ENCODE measurements at regions not wholly inside any gene's neighbourhood (a gene's known extent, or its start where the extent isn't known, plus 50 kb on each side); places are given as distances from the start of the nearest gene placed in this dataset.

DNA sequence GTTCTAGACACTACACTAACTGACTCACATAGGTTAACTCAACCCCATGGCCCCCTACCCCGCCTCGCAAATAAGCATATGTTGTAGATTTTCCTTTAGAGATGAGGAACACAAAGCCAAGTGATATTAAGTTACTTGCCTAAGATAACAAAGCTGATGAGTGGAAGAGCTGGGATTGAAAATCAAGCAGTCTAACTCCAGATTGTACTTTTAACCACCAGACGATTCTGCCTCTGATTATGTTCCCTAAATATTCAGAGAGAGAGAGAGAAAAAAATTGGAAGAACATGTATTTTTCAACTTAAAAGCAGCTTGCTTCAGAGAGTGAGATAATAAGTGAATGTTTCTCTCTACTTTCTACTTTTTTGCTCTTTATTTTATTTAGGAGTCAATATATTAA lies 66.9 kb upstream of the THBS1 start:
- no CpG with 5 or more reads among the region's 3 CpGs for WGBS (ENCODE audit: insufficient coverage)
- no peak overlapping the region for H3K4me3 ChIP-seq (replicated peaks in 1 of 3; ENCODE audit: low read depth in 2 of 3, low read length in 3 of 3)
- H3K27me3 Mint-ChIP-seq (ENCODE audit: low read depth in 3 of 3), result peaks cover 3 to 6% (median 3%) of the 10 kb centered on the region in 3 donors

DNA sequence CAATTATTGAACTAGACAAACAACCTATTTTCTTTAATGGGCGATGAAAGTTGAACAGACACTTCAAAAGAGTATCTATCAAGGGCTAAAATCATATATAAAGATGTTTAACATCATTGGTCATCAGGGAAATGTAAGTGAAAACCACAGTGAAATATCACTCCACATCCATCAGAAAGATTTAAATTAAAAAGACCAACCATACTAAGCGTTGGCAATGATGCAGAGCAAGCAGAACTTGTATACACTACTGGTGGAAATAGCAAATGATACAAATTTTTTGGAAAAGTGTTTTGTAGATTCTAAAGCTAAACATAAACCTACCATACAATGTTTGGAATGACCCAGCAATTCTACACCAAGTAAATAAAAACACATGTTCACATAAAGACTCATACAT lies 65.9 kb upstream of the THBS1 start:
- Histone ChIP-seq H4K20me1 (ENCODE audit: insufficient read depth, low read length) (no peaks in the 10 kb centered on the region), H3K4me1 (ENCODE audit: control insufficient read depth in 1 of 2, insufficient read depth in 2 of 2, low read length in 2 of 2) (peaks cover 0 to 5% of the 10 kb centered on the region in 2 donors)
- H3K27ac Mint-ChIP-seq, result no peak overlapping the region

More for the DNA sequence above, 66.9 kb upstream of the THBS1 start:
- no peaks in the 10 kb centered on the region for H3K79me2 ChIP-seq (ENCODE audit: insufficient read depth, low read length)
- peaks cover 6% of the 10 kb centered on the region for H3K4me1 Mint-ChIP-seq
- H3K4me1 ChIP-seq (ENCODE audit: control insufficient read depth in 1 of 2, insufficient read depth in 2 of 2, low read length in 2 of 2), result peaks cover 0 to 5% of the 10 kb centered on the region in 2 donors
- no peaks in the 10 kb centered on the region for H3K36me3 Mint-ChIP-seq
- no peaks in the 10 kb centered on the region for H3K36me3 ChIP-seq (replicated peaks in 1 of 2; ENCODE audit: control insufficient read depth in 1 of 2, insufficient read depth in 2 of 2, low read length in 2 of 2)
- no peak overlapping the region for H3K4me2 ChIP-seq (replicated peaks; ENCODE audit: extremely low read depth, low read length, poor library complexity, severe bottlenecking)
- H3K27ac Mint-ChIP-seq, result peak overlapping the region in 1 of 7 donors; percentile 16
- H3K9me3 Mint-ChIP-seq, result peaks cover 2 to 17% (median 10%) of the 10 kb centered on the region in 7 donors
- H3K4me3 Mint-ChIP-seq, result no peak overlapping the region
- no peak overlapping the region for H3K27ac ChIP-seq (ENCODE audit: low read depth in 1 of 2, low read length in 2 of 2)
- H2AFZ ChIP-seq (ENCODE audit: insufficient read depth, low read depth, low read length, poor library complexity, severe bottlenecking), result no peak overlapping the region
- no peak overlapping the region for H3K9ac ChIP-seq (ENCODE audit: insufficient read depth, low read length, poor library complexity, severe bottlenecking)
- H3K27me3 ChIP-seq (ENCODE audit: control insufficient read depth in 2 of 2, insufficient read depth in 2 of 2, low read length in 2 of 2), result no peaks in the 10 kb centered on the region
- TF ChIP-seq, protein P1, sequence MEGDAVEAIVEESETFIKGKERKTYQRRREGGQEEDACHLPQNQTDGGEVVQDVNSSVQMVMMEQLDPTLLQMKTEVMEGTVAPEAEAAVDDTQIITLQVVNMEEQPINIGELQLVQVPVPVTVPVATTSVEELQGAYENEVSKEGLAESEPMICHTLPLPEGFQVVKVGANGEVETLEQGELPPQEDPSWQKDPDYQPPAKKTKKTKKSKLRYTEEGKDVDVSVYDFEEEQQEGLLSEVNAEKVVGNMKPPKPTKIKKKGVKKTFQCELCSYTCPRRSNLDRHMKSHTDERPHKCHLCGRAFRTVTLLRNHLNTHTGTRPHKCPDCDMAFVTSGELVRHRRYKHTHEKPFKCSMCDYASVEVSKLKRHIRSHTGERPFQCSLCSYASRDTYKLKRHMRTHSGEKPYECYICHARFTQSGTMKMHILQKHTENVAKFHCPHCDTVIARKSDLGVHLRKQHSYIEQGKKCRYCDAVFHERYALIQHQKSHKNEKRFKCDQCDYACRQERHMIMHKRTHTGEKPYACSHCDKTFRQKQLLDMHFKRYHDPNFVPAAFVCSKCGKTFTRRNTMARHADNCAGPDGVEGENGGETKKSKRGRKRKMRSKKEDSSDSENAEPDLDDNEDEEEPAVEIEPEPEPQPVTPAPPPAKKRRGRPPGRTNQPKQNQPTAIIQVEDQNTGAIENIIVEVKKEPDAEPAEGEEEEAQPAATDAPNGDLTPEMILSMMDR (IDR thresholded peaks at IDR 0.05), result no peak
- intact Hi-C loops (cut with micrococcal nuclease), result no loop called here
- peaks cover 6 to 9% of the 10 kb centered on the region in 2 donors for H3K9me3 ChIP-seq (replicated peaks in 1 of 2; ENCODE audit: control insufficient read depth in 1 of 2, insufficient read depth in 1 of 2, low read length in 2 of 2)
- no peaks in the 10 kb centered on the region for H4K20me1 ChIP-seq (ENCODE audit: insufficient read depth, low read length)
- DNase-seq, result no peak

More for the DNA sequence above, 65.9 kb upstream of the THBS1 start:
- H3K4me3 ChIP-seq (replicated peaks in 1 of 3; ENCODE audit: low read depth in 2 of 3, low read length in 3 of 3), result no peak overlapping the region
- no peaks in the 10 kb centered on the region for H3K36me3 Mint-ChIP-seq
- intact Hi-C loops (cut with micrococcal nuclease), result no loop called here
- H3K9ac ChIP-seq (ENCODE audit: insufficient read depth, low read length, poor library complexity, severe bottlenecking), result no peak overlapping the region
- peaks cover 3 to 6% (median 3%) of the 10 kb centered on the region in 3 donors for H3K27me3 Mint-ChIP-seq (ENCODE audit: low read depth in 3 of 3)
- H3K4me2 ChIP-seq (replicated peaks; ENCODE audit: extremely low read depth, low read length, poor library complexity, severe bottlenecking), result no peak overlapping the region
- peaks cover 6 to 9% of the 10 kb centered on the region in 2 donors for H3K9me3 ChIP-seq (replicated peaks in 1 of 2; ENCODE audit: control insufficient read depth in 1 of 2, insufficient read depth in 1 of 2, low read length in 2 of 2)
- no peak for DNase-seq
- H3K9me3 Mint-ChIP-seq, result peaks cover 2 to 17% (median 10%) of the 10 kb centered on the region in 7 donors
- H3K36me3 ChIP-seq (replicated peaks in 1 of 2; ENCODE audit: control insufficient read depth in 1 of 2, insufficient read depth in 2 of 2, low read length in 2 of 2), result no peaks in the 10 kb centered on the region
- no peaks in the 10 kb centered on the region for H3K27me3 ChIP-seq (ENCODE audit: control insufficient read depth in 2 of 2, insufficient read depth in 2 of 2, low read length in 2 of 2)
- no peak overlapping the region for H2AFZ ChIP-seq (ENCODE audit: insufficient read depth, low read depth, low read length, poor library complexity, severe bottlenecking)
- peaks cover 6% of the 10 kb centered on the region for H3K4me1 Mint-ChIP-seq
- no peak overlapping the region for H3K4me3 Mint-ChIP-seq
- TF ChIP-seq, protein P1 (IDR thresholded peaks at IDR 0.05), result no peak
- H3K27ac ChIP-seq (ENCODE audit: low read depth in 1 of 2, low read length in 2 of 2), result no peak overlapping the region
- no peaks in the 10 kb centered on the region for H3K79me2 ChIP-seq (ENCODE audit: insufficient read depth, low read length)
- no CpG with 5 or more reads among the region's 2 CpGs for WGBS (ENCODE audit: insufficient coverage)
